HG02884 (cell line): ENCODE measurements at regions not wholly inside any gene's neighbourhood (a gene's known extent, or its start where the extent isn't known, plus 50 kb on each side); places are given as distances from the start of the nearest gene placed in this dataset.
"Not testable (repeated sequence)": the region's sequence is repeated elsewhere in the genome, so short reads cannot be mapped to it uniquely, and the experiment has no call there.

ENCODE experiments used
- ATAC-seq: cut with Tn5 transposase; IDR thresholded peaks from one replicate; pipeline ENCODE4 v1.9.1; 2021; ENCODE audit warnings: mild to moderate bottlenecking, moderate library complexity; ENCODE audit not compliant: unreplicated experiment

DNA sequence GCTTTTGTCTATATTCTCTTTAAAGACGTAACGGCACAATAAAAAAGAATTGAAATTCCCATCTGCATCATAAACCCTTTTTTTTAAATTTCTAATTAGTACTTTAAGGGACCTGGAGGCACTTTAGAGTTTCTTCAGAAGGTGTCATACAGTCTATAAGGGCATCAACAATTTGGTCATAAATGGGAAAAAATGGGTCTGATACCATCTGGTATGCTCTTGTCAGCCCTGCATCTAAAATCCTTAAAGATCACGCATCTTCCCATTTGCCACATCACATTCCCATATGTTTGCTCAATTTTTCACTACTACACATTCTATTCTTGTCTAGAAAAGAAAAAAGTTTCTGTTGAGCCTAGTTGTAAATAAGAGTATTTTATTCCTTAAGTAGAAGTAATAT lies 53.8 kb downstream of the COX7C start:
- no peak for ATAC-seq

DNA sequence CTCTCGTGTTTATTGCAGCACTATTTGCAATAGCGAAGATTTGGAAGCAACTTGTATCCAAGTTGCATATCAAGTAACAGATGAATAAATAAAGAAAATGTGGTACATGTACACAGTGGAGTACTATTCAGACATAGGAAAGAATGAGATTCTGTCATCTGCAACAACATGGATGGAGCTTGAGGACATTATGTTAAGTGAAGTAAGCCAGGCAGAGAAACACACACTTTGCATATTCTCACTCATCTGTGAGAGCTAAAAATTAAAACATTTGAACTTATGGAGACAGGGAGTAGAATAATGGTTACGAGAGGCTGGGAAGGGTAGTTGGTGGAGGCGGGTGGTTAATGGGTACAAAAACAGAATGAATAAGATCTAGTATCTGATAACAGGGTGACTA lies 56.3 kb downstream of the COX7C start:
- ATAC-seq: no peak

DNA sequence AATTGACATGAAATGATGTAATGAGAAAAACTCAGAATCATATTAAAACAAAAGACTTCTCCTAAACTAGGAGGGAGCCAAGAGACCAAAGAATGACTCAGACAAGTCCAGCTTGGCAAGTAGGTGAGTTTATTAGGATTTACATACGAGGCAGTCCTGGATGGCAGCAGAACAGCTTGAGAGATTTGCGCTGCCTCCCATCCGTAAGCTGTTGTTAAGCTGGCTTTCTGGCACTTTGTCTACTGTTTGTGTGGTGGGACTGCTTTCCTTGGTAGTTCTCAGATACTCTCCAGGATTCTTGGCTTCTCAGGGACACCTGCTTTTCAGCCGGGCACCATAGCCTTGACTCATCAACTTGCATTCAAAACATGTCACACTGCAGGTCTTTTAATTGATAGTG lies 57.6 kb downstream of the COX7C start:
- ATAC-seq: no peak

DNA sequence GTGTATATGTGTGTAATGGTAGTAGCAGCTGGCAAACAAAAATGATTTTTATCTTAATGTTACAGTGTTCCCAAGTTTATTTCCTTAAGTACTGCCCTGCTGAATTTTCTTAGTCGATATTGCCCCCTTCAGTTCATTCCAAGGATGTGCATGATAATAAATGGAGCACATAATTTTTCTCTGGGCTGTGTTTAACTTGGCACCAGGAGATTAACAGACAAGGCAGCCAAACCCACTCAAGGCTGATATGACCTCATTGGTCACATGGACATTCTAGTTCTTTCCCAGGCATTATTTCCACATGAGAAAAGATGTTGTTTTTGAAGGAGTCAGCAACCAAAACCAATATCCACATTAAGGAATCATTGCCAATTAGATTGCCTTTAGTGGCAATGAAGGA lies 61.8 kb downstream of the COX7C start:
- peak; percentile 80 for ATAC-seq

DNA sequence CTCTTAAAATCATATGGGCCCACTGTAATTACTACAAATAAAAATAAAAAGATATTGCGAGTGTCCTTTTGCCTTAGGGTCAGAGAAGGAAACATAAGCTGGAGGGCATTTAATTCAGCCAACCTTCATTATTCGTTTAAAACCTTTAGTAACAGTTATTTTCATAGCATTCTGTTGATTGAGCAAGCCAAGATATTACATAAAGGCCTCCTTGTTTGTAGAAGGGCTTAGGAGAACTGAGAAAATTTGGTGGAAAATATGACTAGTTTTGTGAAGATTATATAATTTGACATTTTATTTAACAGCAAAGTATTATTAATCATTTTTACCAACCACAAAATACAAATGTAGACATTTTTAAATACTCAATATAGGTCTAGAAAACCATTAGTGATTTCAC lies 62.2 kb downstream of the COX7C start:
- ATAC-seq: no peak

DNA sequence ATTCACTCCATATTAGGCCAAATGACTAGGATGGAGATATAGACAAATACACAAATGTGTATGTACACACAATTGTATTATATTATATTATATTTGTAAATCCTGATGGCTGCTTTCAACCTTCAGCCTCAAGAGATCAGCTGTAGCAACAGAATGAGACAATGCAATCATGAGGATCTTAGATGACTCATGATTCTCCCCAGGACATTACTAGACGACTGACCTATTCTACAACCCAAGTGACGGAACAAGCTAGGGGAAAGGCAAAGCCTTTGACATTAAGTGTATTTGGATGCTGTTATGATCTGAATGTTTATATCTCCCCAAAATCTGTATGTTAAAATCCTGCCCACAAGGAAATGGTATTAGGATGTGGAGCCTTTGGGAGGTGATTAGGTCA lies 66.5 kb downstream of the COX7C start:
- no peak for ATAC-seq

DNA sequence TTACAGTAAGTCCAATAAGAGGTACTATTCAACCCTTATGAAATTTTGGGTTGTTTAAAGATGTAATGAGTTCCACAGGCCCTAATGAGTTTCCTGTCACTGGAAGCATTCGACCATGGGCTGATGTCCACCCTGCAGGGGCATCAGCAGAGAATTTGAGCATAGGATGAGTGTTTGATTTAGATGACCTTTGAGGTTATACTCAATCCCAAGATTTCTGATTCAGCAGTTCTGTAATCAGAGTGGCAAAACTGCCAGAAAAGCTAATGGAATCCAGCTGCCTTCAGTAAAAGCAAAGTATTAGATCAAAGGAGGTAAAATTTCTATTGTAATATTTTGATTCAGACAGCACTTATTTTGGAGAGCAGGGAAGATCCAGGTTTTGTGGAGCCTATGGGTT lies 68.3 kb downstream of the COX7C start:
- ATAC-seq: no peak

DNA sequence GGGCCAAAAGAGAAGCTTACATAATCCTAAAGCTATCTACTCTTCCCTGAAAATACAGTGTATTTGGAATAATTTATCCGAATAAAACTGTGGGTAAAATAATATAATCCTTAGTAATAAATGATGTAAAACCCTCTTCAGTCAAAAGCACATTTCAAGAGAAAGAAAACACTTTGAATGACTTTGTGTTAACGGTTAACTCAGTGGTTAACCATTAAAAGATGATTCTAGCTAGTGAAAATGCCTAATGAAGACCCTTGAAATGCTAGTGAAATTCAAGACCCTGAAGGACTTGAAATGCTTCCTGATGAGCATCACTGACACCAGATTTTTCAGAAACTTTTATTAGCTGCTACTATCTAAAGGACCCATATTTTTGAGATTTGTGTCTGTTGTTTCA lies 70.7 kb downstream of the COX7C start:
- no peak for ATAC-seq

DNA sequence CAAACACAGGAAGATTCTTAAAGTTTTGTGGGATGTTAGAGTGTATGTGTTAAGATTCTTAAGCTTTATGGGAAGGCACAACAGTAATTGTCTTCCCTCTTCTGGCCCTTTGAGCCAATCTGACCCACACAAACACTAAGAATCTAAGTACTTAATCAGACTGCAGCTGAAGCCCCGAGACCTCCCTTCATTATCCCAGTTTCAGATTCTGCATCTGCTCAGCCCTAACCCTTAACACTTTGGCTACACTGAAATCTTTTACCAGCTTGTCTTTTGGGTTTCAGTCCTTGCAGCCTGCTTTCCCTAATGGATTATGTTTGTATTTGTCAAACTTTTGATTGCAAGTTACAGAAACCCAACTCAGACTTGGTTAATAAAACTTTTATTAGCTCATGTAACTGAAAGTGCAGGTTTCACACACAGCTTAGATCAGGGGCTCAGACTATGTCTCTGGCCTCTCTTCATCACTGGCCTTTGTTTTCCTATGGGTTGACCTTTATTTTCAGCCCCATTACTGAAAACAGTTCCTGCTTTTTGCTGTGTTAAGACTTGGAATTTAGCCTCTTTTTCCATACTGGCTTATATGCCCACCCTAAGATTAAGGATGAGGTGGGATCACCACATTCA lies 71.5 kb downstream of the COX7C start:
- no peak for ATAC-seq

DNA sequence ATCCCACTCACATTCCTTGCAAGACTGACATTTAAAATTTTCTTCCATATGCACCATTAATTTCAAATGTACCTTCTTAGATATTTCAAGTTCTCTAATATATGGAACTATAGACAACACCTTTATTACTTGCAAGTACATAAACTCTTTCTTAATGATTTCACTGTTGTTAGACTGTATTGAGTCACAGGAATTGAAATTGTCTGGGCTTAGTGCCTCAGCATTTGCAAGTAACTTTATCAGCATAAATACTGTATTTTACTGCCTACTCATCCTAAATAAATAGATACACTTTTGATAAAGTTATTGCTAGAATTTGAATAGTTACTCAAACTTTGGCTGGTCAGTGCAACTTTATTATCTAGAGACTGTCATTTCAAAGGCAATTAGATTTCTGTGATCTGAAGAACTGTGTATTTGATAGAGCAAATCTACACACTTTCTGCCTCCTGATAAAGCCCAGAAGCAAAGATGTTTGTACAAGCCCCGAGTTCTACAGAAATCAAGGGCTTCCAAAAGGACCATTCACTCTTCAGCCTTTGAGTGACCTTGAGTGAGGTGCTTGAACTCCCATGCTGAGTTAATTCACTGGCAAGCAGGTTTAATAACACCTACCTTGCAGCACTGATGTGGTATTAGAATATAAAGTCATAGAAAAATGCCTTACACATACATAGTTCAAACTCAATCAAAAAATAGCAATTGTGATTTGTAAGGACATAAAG lies 91.6 kb downstream of the COX7C start:
- no peak for ATAC-seq

DNA sequence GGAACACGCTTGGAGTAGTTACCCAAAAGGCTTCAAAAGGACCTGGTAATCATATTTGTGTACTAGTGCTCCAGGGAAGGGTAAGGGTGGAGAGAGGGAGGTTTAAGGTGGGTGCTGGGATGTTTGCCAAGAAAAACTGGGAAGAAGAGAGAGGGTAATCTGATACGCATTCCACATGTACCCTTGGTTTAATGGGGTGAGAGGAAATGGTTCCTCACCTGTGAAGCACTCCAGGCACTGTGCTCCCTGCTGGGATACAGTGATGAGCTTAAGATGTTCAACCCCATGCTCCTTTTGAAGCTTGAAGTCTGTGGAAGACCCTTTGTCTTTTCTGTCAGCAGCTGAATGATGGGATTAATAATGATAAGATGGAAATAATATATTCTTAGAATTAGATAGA lies 98.4 kb downstream of the COX7C start:
- no peak for ATAC-seq

DNA sequence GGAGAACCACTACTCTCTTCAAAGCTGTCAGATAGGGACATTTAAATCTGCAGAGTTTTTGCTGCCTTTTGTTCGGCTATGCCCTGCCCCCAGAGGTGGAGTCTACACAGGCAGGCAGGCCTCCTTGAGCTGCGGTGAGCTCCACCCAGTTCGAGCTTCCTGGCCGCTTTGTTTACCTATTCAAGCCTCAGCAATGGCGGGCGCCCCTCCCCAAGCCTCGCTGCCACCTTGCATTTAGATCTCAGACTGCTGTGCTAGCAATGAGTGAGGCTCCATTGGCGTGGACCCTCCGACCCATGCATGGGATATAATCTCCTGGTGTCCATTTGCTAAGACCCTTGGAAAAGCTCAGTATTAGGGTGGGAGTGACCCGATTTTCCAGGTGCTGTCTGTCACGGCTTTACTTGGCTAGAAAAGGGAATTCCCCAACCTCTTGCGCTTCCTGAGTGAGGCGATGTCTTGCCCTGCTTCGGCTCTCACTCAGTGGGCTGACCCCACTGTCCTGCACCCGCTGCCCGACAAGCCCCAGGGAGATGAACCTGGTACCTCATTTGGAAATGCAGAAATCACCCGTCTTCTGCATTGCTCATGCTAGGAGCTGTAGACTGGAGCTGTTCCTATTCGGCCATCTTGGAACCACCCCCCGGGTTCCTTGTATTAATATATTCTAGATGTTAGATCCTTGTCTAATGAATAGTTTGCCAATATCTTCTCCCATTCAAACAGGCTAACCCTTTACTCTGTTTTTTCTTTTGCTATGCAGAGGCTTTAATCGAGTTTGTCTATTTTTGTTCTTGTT lies 113.8 kb downstream of the COX7C start:
- not testable (repeated sequence) for ATAC-seq

DNA sequence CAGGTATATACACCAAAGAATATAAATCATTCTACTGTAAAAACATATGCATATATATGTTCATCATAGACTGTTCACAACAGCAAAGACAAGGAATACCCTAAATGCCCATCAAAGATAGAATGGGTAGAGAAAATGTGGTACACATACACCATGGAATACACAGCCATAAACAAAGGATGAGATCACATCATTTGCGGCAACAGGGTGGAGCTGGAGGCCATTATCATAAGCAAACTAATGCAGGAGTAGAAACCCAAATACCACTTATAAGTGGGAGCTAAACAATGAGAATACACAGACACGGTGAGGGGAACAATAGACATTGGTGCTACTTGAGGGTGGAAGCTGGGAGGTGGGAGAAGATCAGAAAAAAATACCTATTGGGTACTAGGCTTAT lies 117.6 kb downstream of the COX7C start:
- ATAC-seq: no peak

DNA sequence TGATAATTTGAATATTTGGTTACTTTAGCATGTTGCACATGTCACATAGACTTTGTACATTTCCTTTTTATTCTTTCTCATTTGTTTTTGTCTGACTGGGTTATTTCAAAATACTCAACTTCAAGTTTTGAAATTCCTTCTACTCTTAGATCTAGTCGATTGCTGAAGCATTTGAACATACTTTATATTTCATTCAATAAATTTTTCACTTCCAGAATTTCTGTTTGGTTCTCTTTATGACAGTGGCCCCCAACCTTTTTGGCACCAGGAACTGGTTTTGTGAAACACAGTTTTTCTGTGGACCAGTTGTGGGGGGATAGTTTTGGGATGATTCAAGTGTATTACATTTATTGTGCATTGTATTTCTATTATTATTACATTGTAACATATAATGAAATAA lies 119.8 kb downstream of the COX7C start:
- no peak for ATAC-seq

DNA sequence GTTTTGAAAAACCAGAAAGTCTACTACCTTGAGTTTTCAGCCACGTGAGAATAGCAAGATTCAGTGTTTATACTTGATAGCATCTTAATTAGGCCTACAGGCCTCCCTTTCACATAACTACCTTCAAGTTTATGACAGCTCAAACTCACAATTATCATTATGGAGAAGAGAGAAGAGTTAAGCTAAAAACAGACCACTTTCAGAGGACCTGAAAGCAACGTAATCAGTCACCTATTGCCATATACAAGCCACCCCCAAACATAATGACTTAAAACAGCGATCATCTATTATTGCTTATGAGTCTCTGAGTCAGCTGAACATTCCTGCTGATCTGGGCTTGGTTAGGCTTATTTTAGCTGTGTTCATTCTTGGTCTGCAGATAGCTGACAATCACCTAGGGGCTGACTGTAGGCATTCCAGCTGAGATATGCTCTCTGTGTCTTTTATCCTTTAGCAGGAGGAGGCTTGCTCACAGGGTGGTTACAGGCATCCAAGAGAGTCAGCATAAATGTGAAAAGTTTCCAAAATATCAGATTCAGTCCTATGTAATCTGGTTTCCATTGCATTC lies 130.9 kb downstream of the COX7C start:
- ATAC-seq: no peak

DNA sequence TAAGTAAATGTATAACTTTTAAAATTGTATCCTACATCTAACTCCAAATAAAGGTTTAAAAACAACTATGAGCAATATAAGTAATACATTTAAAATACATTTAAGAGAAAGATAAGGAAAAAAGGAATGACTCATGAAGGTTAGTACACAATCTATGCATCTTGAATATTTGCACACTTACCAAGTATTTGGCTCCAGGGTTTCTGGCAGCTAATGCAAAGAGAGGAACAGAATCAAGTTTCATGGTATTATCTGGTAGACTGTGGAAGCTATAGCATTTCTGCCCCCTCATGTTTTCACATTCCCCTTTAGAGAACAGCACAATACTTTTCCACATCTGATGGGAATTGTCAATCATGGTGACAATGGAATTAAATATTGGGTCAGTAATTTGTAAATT lies 132.1 kb downstream of the COX7C start:
- no peak for ATAC-seq

DNA sequence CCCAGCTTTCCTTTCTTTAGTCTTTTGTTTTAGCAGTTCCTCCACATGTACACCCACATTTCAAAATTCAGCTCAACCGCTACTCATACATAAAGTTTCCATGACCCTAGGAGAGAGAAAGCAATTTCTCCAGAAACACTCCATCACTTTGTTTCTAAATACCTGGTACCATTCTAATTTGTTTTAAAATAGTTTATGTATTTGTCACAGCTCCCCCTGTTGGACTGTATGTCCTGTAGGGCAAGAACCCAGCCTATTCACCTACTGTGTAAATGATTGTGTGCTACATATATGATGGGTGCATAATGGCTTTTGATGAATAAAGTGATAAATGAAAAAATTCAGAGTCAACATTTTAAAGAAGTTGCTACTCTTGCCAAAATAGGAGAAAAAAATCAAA lies 139.1 kb downstream of the COX7C start:
- ATAC-seq: no peak

DNA sequence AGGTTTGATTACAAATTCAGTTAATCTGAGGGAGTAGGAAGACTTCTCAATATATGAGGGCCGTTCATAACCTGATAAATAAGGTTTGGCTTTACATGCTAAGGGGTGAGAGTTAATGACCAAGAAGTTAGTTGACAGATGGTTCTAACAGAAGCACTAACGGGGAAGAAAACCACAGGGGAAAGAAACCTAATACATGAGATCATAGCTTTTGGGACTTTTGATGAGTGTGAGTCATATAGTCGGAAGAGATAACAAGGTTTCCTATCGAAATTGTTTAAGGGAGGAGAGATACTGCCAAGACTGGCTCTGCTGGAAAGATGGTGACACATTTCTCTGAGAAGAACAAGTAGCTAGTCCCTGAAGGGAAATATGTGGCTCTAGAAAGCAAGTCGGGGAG lies 140.1 kb downstream of the COX7C start:
- no peak for ATAC-seq

DNA sequence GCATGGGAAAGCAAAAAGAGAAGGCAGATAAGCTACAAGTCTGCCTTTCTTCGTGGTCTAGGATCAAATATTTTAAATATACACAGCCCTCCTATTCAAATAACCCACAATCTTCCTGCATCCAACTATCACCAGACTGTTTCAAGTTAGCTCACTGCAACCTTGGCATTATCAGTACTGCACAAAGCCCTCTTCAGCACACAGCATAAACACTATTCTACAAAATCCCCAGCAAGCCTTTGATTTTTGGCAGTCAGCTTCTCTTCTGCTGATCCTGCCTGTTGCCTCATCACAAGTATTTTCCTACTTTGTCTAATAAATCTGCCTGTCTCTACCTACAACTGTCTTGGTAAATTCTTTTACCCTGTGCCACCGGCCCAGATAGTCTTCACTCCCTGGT lies 142.9 kb downstream of the COX7C start:
- no peak for ATAC-seq

DNA sequence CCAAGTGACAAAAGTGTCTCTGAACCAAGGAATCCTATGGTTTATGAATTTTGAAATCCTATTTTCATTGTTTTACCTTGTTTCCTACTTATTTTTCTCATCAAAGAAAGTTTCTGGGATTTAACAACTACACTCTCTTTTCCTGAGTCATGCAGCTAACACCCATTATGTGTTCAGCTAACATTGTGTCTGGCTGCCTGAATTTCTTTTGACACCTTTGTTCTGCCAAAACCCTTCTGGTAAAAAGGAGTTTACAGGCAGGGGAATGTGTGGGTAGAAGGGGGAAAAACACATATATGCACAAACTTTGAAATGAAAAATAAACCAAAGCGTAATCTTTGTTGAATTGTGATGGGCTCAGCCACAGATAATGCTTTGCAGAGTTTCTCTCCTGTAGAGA lies 146.2 kb downstream of the COX7C start:
- ATAC-seq: no peak

DNA sequence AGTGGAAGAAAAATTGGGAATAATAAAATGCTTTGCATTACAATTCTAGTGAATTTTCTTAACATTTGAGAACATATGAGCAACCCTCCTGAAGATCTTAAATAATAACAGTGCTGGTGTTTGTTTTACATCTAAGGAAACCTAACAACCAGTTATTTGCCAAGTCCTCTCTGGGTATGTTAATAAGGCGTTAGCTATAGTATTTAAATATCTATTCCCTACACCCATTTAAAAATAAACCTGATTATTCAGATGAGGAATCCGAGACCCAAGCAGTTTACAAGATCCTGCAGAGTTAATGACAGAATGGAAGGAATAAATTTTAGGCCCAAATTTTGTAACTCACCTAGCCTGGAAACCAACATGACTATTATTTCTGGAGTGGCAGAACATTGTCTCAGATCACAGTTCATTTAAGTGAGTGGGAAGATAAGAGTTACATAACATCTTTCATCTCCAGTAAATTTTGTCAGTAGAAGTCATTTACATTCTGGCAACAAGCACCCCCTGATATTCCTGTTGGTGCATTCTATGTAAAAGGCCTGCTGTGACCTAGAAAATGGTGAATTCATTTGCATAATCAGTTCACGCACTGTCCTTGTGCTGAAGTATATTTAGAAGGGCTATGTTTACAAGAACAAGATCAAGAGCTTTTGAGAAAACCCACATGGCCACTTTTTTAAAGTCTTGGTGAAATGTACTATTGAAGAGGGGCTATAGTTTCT lies 148.2 kb downstream of the COX7C start:
- ATAC-seq: no peak
